Effector memory CD4-positive, alpha-beta T cell (primary cell): ENCODE measurements at regions not wholly inside any gene's neighbourhood (a gene's known extent, or its start where the extent isn't known, plus 50 kb on each side); places are given as distances from the start of the nearest gene placed in this dataset.

Experiments
- DNase-seq, 3 donors: peaks; one replicate each; pipeline ENCODE4 v3.0.0-alpha.2; 2020
- H3K27ac ChIP-seq: 2 replicates; pipeline ENCODE4 v1.7.0; 2013; ENCODE audit warnings: mild to moderate bottlenecking, low read length, moderate library complexity; ENCODE audit not compliant: insufficient read depth, poor library complexity, severe bottlenecking
- H3K27me3 ChIP-seq: replicated peaks from 2 replicates; pipeline ENCODE4 v1.7.0; 2013; ENCODE audit warnings: mild to moderate bottlenecking, low read length; ENCODE audit not compliant: insufficient read depth, control insufficient read depth, poor library complexity, severe bottlenecking
- H3K36me3 ChIP-seq: 2 replicates; pipeline ENCODE4 v1.7.0; 2013; ENCODE audit warnings: mild to moderate bottlenecking, low read length, moderate library complexity; ENCODE audit not compliant: control insufficient read depth, insufficient read depth
- H3K4me1 ChIP-seq: 2 replicates; pipeline ENCODE4 v1.7.0; 2013; ENCODE audit warnings: low read length, mild to moderate bottlenecking; ENCODE audit not compliant: control insufficient read depth, insufficient read depth, poor library complexity, severe bottlenecking
- H3K4me3 ChIP-seq: 2 replicates; pipeline ENCODE4 v1.7.0; 2013; ENCODE audit warnings: low read length, low read depth, mild to moderate bottlenecking; ENCODE audit not compliant: insufficient read depth, poor library complexity, severe bottlenecking
- H3K9me3 ChIP-seq: 2 replicates; pipeline ENCODE4 v1.7.0; 2013; ENCODE audit warnings: mild to moderate bottlenecking, low read length, moderate library complexity; ENCODE audit not compliant: control insufficient read depth

DNA sequence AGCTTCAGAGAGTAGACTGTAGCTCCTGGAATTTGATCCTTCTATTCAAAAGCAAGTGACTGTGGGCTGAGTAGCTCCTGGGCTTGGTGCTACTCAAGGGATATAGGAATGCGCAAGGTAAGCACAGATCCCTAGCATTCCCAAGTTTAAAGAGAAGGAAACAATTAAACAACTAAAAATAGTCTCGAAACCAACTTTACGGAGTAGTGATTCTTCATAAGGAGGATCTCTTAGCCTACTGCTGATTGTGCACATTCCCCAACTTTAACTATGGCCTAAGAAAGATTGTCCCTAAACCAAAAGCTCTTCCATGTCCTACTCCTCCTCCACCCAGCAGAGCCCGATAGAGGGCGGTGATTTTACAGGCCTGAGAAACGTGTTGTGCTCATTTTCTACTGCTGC lies 226.5 kb upstream of the CAMK1G start:
- no peak overlapping the region for H3K27ac ChIP-seq
- H3K36me3 ChIP-seq = no peaks in the 10 kb centered on the region
- no peaks in the 10 kb centered on the region for H3K27me3 ChIP-seq
- DNase-seq = no peak
- H3K9me3 ChIP-seq = no peaks in the 10 kb centered on the region
- no peak overlapping the region for H3K4me3 ChIP-seq
- H3K4me1 ChIP-seq = no peaks in the 10 kb centered on the region

DNA sequence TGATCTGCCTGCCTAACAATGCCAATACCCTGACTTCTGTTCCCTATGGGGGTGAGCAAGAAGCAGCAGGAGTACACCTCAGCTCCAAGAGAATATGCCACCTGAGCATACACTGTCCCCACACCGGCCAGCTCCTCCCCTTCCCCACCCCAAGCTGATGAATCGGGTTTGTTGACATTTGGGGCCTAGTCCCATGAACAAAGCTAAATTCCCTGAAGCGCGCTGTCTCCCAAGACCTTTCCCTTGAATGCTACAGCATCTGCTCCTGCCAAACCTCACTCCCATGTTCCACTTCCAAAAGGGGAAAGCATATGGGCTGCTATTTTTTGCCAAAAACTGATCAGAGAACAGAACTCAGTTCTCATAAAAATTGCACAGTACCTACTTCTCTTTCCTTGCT lies 220.4 kb upstream of the CAMK1G start:
- Histone ChIP-seq H3K27me3 (no peaks in the 10 kb centered on the region), H3K9me3 (no peaks in the 10 kb centered on the region), H3K27ac (no peak overlapping the region), H3K36me3 (no peaks in the 10 kb centered on the region), H3K4me3 (no peak overlapping the region), H3K4me1 (no peaks in the 10 kb centered on the region)
- DNase-seq = no peak

DNA sequence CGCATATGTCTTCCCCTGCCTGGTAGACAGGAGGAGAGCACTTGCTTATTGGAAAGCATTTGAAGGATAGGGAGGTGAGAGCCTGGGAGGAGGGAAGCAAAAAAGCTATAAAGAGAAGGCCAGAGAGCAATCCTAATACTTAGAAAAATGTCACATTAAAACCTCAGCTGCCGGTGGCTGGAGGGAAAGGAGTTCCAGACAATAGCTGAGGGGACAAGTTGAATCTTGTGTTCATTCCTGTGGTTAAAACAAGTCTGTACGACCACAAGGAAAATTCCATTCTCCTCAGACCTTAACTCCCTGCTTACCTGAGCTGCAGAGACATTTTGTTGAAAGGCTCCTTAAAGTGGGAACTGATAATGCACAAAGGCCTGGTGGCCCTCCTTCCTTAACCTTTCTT lies 218.8 kb upstream of the CAMK1G start:
- no peaks in the 10 kb centered on the region for H3K4me1 ChIP-seq
- no peaks in the 10 kb centered on the region for H3K27me3 ChIP-seq
- no peak overlapping the region for H3K27ac ChIP-seq
- no peak for DNase-seq
- H3K9me3 ChIP-seq = no peaks in the 10 kb centered on the region
- H3K36me3 ChIP-seq = no peaks in the 10 kb centered on the region
- no peak overlapping the region for H3K4me3 ChIP-seq

DNA sequence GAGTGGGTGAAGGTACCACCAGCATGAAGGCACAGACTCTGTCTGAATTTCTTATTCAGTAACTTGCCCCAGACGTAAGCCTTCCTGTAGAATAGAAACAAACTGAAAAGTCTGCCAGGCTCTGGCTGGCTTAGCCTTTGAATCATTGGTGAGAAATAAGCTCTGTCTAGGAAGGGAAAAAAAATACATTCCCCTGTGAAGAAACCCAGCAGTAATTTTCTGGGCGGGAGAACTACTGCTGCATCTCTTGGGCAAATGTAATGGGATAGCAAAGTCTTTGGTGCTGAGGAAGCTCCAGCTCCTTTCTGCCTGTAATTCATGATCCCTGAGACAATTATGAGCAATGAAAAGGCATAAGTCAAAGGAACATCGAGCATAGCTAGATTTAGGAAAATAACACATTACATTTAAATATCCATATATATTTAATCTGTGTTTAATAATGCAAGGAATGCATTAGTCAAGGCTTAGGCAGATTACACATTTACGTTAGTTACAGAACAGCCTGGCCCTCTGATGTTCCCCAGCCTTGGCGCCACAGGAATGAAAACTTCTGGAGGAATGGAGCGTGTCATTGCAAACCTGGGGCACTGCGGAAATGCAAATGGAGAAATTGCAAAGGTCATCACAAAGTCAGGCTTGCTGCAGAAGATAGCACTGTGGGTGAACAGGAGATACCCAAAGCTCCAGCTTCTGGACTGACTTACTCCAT lies 216.3 kb upstream of the CAMK1G start:
- Histone ChIP-seq H3K27ac (no peak overlapping the region), H3K4me1 (no peaks in the 10 kb centered on the region), H3K27me3 (no peaks in the 10 kb centered on the region), H3K9me3 (no peaks in the 10 kb centered on the region), H3K4me3 (no peak overlapping the region), H3K36me3 (no peaks in the 10 kb centered on the region)
- DNase-seq = no peak

DNA sequence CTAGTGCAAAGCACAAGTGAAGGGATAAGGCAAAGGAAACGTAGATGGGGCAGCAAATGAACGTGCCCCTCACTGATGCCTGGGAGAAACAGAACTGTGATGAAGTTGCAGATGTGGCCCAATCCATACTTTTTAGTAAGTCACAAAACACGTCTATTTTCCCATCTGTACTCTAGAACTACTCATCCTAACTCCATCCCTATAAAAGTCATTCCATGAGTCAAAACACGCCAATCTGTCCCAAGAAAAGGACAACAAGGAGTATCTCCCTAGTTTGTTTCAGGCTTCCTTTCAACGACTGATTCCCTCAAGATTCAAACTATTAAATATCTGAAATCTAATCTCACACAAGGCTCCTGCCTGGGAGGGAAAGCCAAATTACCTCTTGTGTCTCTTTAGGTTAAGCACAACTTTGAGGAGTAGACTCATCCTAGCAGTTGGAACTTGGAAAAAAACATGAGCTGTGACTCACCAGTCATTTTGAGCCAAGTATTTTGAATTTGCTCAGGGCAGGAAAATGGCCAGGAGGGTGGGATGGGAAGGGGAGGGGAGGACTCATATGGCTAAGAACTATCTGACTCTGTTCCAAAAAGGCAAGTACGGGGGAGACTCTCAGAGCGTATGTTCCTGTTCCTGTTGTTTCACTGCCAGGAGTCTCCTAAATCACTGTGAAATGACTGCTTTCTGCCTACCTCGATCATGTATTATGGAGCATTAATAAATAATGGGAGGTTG lies 214.5 kb upstream of the CAMK1G start:
- no peaks in the 10 kb centered on the region for H3K4me1 ChIP-seq
- DNase-seq = no peak
- H3K4me3 ChIP-seq = no peak overlapping the region
- H3K27ac ChIP-seq = no peak overlapping the region
- H3K36me3 ChIP-seq = no peaks in the 10 kb centered on the region
- no peaks in the 10 kb centered on the region for H3K9me3 ChIP-seq
- no peaks in the 10 kb centered on the region for H3K27me3 ChIP-seq

DNA sequence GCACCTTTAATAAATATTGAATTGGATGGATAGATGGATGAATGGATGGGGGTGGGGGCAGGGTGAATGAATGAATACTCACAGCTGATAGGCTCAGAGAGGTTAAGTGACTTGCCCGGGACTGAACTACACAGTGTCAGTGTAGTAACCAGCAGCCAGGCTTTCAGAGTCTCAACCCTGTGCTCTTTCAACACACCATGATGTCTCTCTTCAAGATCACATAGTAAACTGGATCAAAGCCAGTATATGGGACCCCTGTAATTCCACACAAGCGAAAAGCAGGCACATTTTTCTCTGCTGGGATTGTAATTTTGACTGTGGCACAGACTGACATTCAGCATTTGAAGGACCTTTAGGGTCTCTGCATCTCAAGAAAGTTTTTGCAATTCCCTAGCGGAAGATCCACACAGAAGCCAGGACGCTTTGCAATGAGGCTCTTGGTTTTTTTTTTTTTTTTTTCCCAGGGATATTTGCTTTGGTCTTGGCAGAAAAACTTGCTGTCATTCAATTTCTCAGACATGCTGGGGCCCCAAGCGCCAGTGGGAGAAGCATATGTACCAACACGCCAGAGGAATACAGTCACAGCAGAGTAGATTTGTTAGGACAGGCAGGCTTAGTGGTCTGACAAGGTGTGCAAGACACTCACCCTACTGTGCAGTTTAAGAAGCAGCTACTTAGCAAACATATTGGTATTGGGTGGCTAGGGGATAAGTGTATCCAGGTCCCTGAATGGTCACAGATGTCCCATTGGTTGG lies 213.1 kb upstream of the CAMK1G start:
- no peaks in the 10 kb centered on the region for H3K9me3 ChIP-seq
- H3K27me3 ChIP-seq = no peaks in the 10 kb centered on the region
- no peak overlapping the region for H3K27ac ChIP-seq
- no peak overlapping the region for H3K4me3 ChIP-seq
- no peaks in the 10 kb centered on the region for H3K4me1 ChIP-seq
- DNase-seq = no peak
- H3K36me3 ChIP-seq = no peaks in the 10 kb centered on the region

DNA sequence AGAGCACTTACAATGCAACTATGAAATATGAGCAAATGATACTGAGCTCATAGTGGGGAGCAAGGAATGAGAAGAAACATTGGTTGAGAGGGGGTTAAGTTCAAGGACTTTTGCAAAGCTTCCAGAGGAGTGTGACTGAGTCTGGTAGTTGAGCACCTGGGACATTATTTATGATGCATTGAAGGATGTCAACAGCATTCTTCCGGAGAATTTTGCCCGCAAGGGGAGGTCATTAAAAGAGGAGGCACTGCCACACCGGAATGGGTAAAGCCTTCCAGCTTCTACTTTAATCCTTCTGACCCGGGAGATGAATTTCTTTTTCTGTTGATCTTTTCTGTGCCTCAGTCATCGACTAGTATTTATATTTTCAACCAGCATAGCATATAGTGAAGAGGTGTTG lies 208.4 kb upstream of the CAMK1G start:
- no peak overlapping the region for H3K27ac ChIP-seq
- no peaks in the 10 kb centered on the region for H3K9me3 ChIP-seq
- no peaks in the 10 kb centered on the region for H3K4me1 ChIP-seq
- H3K27me3 ChIP-seq = no peaks in the 10 kb centered on the region
- no peak for DNase-seq
- H3K36me3 ChIP-seq = no peaks in the 10 kb centered on the region
- no peak overlapping the region for H3K4me3 ChIP-seq

DNA sequence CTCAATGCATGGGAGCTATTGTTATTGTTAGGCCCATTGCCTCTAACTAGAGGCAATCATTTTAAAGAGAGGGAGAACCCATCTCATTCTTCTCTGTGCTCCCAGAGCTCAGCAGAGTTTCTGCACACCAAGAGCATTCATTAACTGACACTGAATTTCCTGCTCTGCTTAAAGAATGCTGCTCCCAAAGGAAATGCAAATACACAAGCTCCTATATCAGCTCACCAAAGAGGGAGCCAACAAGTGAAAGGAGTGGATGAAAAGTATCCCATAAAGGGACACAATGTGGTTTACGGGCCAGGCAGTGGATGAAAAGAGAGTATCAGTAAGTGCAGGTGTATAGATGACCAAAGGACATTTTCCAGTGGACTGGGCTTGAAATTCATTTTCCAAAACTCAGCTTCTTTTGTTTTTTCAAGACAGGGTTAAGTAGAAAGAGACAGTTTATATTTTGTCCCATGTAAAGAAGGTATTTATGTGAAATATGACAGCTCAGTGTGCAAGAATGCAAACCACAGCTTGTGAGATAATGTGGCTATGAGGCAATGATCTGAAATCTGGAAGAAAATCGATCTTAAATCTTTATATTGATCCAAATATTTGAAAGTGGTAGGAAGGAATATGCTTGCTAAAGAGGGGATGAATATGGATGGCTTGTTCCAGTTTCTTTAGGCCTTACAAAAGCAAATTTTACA lies 207.7 kb upstream of the CAMK1G start:
- DNase-seq = no peak
- Histone ChIP-seq H3K4me1 (no peaks in the 10 kb centered on the region), H3K9me3 (no peaks in the 10 kb centered on the region), H3K27ac (no peak overlapping the region), H3K36me3 (no peaks in the 10 kb centered on the region), H3K4me3 (no peak overlapping the region), H3K27me3 (no peaks in the 10 kb centered on the region)

DNA sequence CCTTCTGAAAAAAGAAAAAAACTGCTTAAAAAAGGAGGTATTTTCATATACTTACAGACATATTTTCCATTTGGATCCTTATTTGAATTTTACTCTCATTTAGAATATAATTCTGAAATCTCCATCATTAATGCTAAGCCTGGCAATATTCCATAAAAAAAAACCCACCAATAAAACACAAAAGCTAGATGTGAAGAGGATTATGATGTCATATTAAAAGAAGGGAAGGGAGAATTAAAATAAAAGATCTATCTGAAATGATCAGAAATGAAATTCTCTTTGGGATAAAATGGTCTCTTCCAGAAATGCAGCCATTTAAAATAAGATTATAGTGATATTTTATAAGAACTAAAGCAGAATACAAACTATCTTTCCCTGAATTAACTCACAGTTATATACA lies 206.7 kb upstream of the CAMK1G start:
- Histone ChIP-seq H3K27me3 (no peaks in the 10 kb centered on the region), H3K4me1 (no peaks in the 10 kb centered on the region), H3K36me3 (no peaks in the 10 kb centered on the region), H3K27ac (no peak overlapping the region), H3K9me3 (no peaks in the 10 kb centered on the region), H3K4me3 (no peak overlapping the region)
- no peak for DNase-seq
